Peyer's patch (tissue), 4 donors: ENCODE measurements at regions not wholly inside any gene's neighbourhood (a gene's known extent, or its start where the extent isn't known, plus 50 kb on each side); places are given as distances from the start of the nearest gene placed in this dataset.

Experiments used
- CTCF ChIP-seq, 6 experiments: fragments of 450-650 bp in 4 of 6; fragments of 200-600 bp in 2 of 6; sonication (generic) in 1 of 6; IDR thresholded peaks; one replicate each; pipeline ENCODE4 v1.5.1; 2017 to 2019; ENCODE audit warnings: antibody characterized with exemption in 6 of 6, mild to moderate bottlenecking in 3 of 6, moderate library complexity in 1 of 6
- POLR2A ChIP-seq, 2 donors: fragments of 450-650 bp; IDR thresholded peaks; one replicate each; pipeline ENCODE4 v1.5.1; 2017; ENCODE audit warnings: antibody characterized with exemption in 2 of 2, mild to moderate bottlenecking in 2 of 2, moderate library complexity in 2 of 2

- no peak for TF ChIP-seq CTCF (IDR thresholded peaks at IDR 0.05)
- TF ChIP-seq POLR2A (IDR thresholded peaks at IDR 0.05), result no peak
Measured at GRCh38 chr1:172726740-172727139, 67.8 kb downstream of the FASLG start.
